HepG2 (cell line): ENCODE measurements at regions not wholly inside any gene's neighbourhood (a gene's known extent, or its start where the extent isn't known, plus 50 kb on each side); places are given as distances from the start of the nearest gene placed in this dataset.

Source experiments
- ATAC-seq: fragments of 200-7000 bp; cut with Tn5 transposase; 3 replicates; pipeline ENCODE4 v1.9.1; 2020; ENCODE audit warnings: mild to moderate bottlenecking, moderate library complexity
- BruUV-seq: library from RNA; stranded (reverse); fragments of 400-500 nt; replicated peaks from 2 replicates; lab custom pipeline; 2021; lab: Mats Ljungman, UMichigan
- CTCF ChIA-PET: fragments of 300-600 bp; formaldehyde crosslinking; extraction: SDS; loops from one replicate; lab custom pipeline; 2021; ENCODE audit warnings: low total read pairs, inconsistent platforms, low intra/inter-chr PET ratio; lab: Yijun Ruan, JAX
- POLR2A ChIA-PET: fragments of 350-600 bp; sonication (Branson Sonifier 250); formaldehyde crosslinking; loops from one replicate; lab custom pipeline; 2020; ENCODE audit warnings: antibody characterized with exemption, inconsistent platforms; lab: Yijun Ruan, JAX
- DNase-seq: peaks from one replicate; pipeline ENCODE4 v3.0.0-alpha.2; 2015; ENCODE audit warnings: low spot score
- FAIRE-seq: peaks from 3 replicates; lab custom pipeline; 2011; peaks lifted over from hg19 to GRCh38; lab: Jason Lieb, UNC
- H2AFZ ChIP-seq: one replicate; pipeline ENCODE4 v1.6.1; 2011; ENCODE audit warnings: low read length, inconsistent platforms
- H3K27ac ChIP-seq: fragments of 300-600 bp; 3 replicates; pipeline ENCODE4 v1.8.0; 2011; ENCODE audit warnings: mixed run types, mild to moderate bottlenecking, mixed read lengths, low read length, inconsistent platforms; ENCODE audit not compliant: insufficient read depth; ENCODE audit errors: extremely low read length
- H3K27me3 ChIP-seq, 2 experiments: fragments of 200-600 bp in 1 of 2; 2 replicates in 1 of 2; 3 replicates in 1 of 2; pipeline versions ENCODE4 v1.6.0 to v1.8.0; 2011; ENCODE audit warnings: low read length in 2 of 2, mild to moderate bottlenecking in 2 of 2, moderate library complexity in 2 of 2, inconsistent platforms in 1 of 2; ENCODE audit not compliant: insufficient read depth in 2 of 2, control insufficient read depth in 1 of 2
- H3K36me3 ChIP-seq, 2 experiments: fragments of 200-600 bp in 1 of 2; replicated peaks in 1 of 2; 2 replicates in 1 of 2; 3 replicates in 1 of 2; pipeline versions ENCODE4 v1.5.1 to v1.8.0; 2011; ENCODE audit warnings: low read length in 2 of 2, inconsistent platforms in 1 of 2; ENCODE audit not compliant: insufficient read depth in 2 of 2, control insufficient read depth in 1 of 2
- H3K4me1 ChIP-seq: 2 replicates; pipeline ENCODE4 v1.5.1; 2012; ENCODE audit warnings: low read length, inconsistent platforms; ENCODE audit not compliant: insufficient read depth
- H3K4me2 ChIP-seq: 2 replicates; pipeline ENCODE4 v1.6.0; 2011; ENCODE audit warnings: low read depth, low read length, inconsistent platforms
- H3K4me3 ChIP-seq, 3 experiments: fragments of 200-600 bp in 1 of 3; sonication (generic), shearing (Covaris generic) in 1 of 3; replicated peaks in 1 of 3; 2 replicates each; pipeline ENCODE4 v1.5.1; 2011 to 2016; ENCODE audit warnings: low read length in 3 of 3, inconsistent platforms in 2 of 3, low read depth in 2 of 3, mild to moderate bottlenecking in 2 of 3, control low read depth in 1 of 3, mixed read lengths in 1 of 3; ENCODE audit not compliant: insufficient read depth in 1 of 3
- H3K79me2 ChIP-seq: one replicate; pipeline ENCODE4 v1.6.1; 2011; ENCODE audit warnings: low read length, inconsistent platforms; ENCODE audit not compliant: insufficient read depth
- H3K9ac ChIP-seq: 2 replicates; pipeline ENCODE4 v1.6.0; 2011; ENCODE audit warnings: mild to moderate bottlenecking, low read depth, low read length, inconsistent platforms; ENCODE audit not compliant: insufficient read depth
- H3K9me3 ChIP-seq: 2 replicates; pipeline ENCODE4 v1.5.1; 2012; ENCODE audit warnings: mild to moderate bottlenecking, low read length
- H4K20me1 ChIP-seq: 2 replicates; pipeline ENCODE4 v1.6.0; 2011; ENCODE audit warnings: inconsistent platforms, mild to moderate bottlenecking, low read length, moderate library complexity; ENCODE audit not compliant: insufficient read depth
- CC2D1A ChIP-seq: sonication (generic); formaldehyde crosslinking; IDR thresholded peaks from 2 replicates; pipeline ENCODE4 v1.8.1; 2023; ENCODE audit warnings: mild to moderate bottlenecking, missing genetic modification reagents
- CHD4 ChIP-seq: fragments of 200-600 bp; sonication (generic); IDR thresholded peaks from 2 replicates; pipeline ENCODE4 v1.7.0; 2017; ENCODE audit warnings: mild to moderate bottlenecking, low read length, borderline replicate concordance
- HNRNPK ChIP-seq: fragments of 200-400 bp; formaldehyde crosslinking; IDR thresholded peaks from 2 replicates; pipeline ENCODE4 v1.6.1; 2018; ENCODE audit warnings: low read length, low read depth, moderate library complexity, mild to moderate bottlenecking; ENCODE audit not compliant: poor library complexity, severe bottlenecking
- JARID2 ChIP-seq: sonication (generic); formaldehyde crosslinking; IDR thresholded peaks from 2 replicates; pipeline ENCODE4 v1.8.1; 2023; ENCODE audit warnings: missing genetic modification reagents, inconsistent platforms; ENCODE audit not compliant: insufficient replicate concordance
- POGZ ChIP-seq: sonication (generic); formaldehyde crosslinking; IDR thresholded peaks from 2 replicates; pipeline ENCODE4 v1.4.0; 2020; ENCODE audit warnings: mild to moderate bottlenecking, missing genetic modification reagents
- RAD21 ChIP-seq: fragments of 450-650 bp; formaldehyde crosslinking; IDR thresholded peaks from 2 replicates; pipeline ENCODE4 v1.5.0; 2020; ENCODE audit warnings: mild to moderate bottlenecking
- SALL2 ChIP-seq: sonication (generic); formaldehyde crosslinking; IDR thresholded peaks from 2 replicates; pipeline ENCODE4 v1.8.1; 2023; ENCODE audit warnings: mild to moderate bottlenecking, missing genetic modification reagents, inconsistent platforms
- SMAD3 ChIP-seq: sonication (generic); formaldehyde crosslinking; IDR thresholded peaks from 2 replicates; pipeline ENCODE4 v1.4.0; 2020; ENCODE audit warnings: missing genetic modification reagents
- SMAD9 ChIP-seq: sonication (generic); formaldehyde crosslinking; IDR thresholded peaks from 2 replicates; pipeline ENCODE4 v1.5.1; 2020; ENCODE audit warnings: mild to moderate bottlenecking, missing genetic modification reagents
- ZNF768 ChIP-seq: sonication (generic); formaldehyde crosslinking; IDR thresholded peaks from 2 replicates; pipeline ENCODE4 v1.4.0; 2020; ENCODE audit warnings: missing genetic modification reagents
- WGBS: methylation state at CpG from one replicate; pipeline ENCODE4 v1.1.6; 2017; ENCODE audit warnings: low lambda C conversion rate; 5-methylcytosine and 5-hydroxymethylcytosine counted together
- in situ Hi-C: cut with HindIII; loops from 2 replicates; pipeline ENCODE4 v1.10.0; 2017; ENCODE audit warnings: low pct_unique_long_range_greater_than_20kb; ENCODE audit not compliant: extremely low pct_ligation_motif_present
- intact Hi-C: fragments of 100-400 bp; cut with micrococcal nuclease; formaldehyde crosslinking; loops from one replicate; pipeline ENCODE4 v1.10.0; 2022; ENCODE audit not compliant: unreplicated experiment
- TF ChIP-seq, protein P1 (sequence below): sonication (generic); formaldehyde crosslinking; IDR thresholded peaks from 2 replicates; pipeline ENCODE4 v1.5.1; 2020; ENCODE audit warnings: missing genetic modification reagents, mild to moderate bottlenecking, borderline replicate concordance
- TF ChIP-seq, protein P2 (sequence below): sonication (generic); formaldehyde crosslinking; IDR thresholded peaks from 2 replicates; pipeline ENCODE4 v1.4.0; 2020; ENCODE audit warnings: missing genetic modification reagents
- TF ChIP-seq, protein P3 (sequence below): sonication (generic); formaldehyde crosslinking; conservative IDR thresholded peaks from 2 replicates; pipeline ENCODE4 v1.4.0; 2020; ENCODE audit warnings: missing genetic modification reagents

DNA sequence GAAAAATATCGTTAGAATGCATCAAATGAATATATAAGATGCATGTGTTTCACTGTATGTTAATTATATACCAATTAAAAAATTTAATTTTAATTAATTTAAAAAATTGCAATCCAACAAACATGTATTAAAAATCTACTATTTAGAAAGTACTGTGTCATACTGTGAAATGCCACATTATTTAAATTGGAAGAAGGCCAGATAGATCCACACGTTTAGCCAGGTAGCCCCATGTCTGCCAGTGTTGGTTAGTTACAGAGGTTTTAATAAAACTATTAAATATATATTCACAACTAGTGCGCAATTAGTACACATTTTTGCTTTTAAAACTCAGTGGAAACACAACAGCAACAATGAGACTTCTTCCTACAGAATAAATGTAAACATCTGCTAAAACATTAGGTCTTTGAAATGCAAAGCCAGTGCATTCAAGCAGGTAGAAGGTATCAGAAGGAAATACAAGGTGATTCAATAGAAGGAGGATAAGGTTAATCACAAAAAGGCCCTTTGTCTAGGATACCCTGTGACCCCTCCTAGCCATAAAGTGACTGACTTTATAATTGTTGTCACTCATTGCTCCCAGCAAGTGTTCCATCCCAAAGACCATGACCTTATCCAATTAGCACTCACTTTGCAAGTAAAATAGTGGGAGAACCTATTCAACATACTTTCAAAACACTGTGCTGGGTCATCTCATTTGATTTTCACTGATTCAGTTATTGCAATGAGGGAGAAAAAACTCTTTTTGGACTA lies 211.5 kb downstream of the TTLL7 start:
- TF ChIP-seq, protein P1, sequence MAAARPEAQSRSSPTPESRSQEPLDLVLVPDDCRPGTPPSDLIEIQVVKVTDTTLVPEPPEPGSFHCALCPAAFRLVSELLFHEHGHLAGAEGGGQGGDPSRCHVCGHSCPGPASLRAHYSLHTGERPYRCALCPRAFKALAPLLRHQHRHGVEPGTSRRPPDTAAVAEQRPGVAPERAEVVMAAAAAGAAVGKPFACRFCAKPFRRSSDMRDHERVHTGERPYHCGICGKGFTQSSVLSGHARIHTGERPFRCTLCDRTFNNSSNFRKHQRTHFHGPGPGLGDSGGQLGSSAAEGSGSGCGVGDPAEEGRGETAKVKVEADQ (CRISPR knock-in tag) = no peak
- no peak for TF ChIP-seq RAD21 (CRISPR knock-in tag)
- TF ChIP-seq SALL2 (CRISPR knock-in tag) = no peak
- TF ChIP-seq JARID2 (CRISPR knock-in tag) = no peak
- TF ChIP-seq, protein P2, sequence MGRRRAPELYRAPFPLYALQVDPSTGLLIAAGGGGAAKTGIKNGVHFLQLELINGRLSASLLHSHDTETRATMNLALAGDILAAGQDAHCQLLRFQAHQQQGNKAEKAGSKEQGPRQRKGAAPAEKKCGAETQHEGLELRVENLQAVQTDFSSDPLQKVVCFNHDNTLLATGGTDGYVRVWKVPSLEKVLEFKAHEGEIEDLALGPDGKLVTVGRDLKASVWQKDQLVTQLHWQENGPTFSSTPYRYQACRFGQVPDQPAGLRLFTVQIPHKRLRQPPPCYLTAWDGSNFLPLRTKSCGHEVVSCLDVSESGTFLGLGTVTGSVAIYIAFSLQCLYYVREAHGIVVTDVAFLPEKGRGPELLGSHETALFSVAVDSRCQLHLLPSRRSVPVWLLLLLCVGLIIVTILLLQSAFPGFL = no peak
- TF ChIP-seq CC2D1A = no peak
- TF ChIP-seq SMAD3 (CRISPR knock-in tag) = no peak
- TF ChIP-seq ZNF768 (CRISPR knock-in tag) = no peak
- no peak for TF ChIP-seq HNRNPK
- TF ChIP-seq, protein P3, sequence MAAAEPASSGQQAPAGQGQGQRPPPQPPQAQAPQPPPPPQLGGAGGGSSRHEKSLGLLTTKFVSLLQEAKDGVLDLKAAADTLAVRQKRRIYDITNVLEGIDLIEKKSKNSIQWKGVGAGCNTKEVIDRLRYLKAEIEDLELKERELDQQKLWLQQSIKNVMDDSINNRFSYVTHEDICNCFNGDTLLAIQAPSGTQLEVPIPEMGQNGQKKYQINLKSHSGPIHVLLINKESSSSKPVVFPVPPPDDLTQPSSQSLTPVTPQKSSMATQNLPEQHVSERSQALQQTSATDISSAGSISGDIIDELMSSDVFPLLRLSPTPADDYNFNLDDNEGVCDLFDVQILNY = no peak
- no peak for TF ChIP-seq SMAD9 (CRISPR knock-in tag)
- no peak for TF ChIP-seq CHD4
- no peak for TF ChIP-seq POGZ
- in situ Hi-C loops = no loop called here
- intact Hi-C loops = no loop called here
- no TSS peak for BruUV-seq
- H3K4me3 ChIP-seq = no peak overlapping the region
- no peaks in the 10 kb centered on the region for H3K4me1 ChIP-seq
- FAIRE-seq (no peak), ATAC-seq (no peak), DNase-seq (no peak)
- H3K79me2 ChIP-seq = no peaks in the 10 kb centered on the region
- ChIA-PET POLR2A (no interaction called here), CTCF (no interaction called here)
- no peaks in the 10 kb centered on the region for H3K27me3 ChIP-seq
- no peak overlapping the region for H3K27ac ChIP-seq
- H3K4me2 ChIP-seq = no peak overlapping the region
- no peaks in the 10 kb centered on the region for H3K36me3 ChIP-seq
- WGBS = 13% methylated on average over 3 of the region's 3 CpGs
- no peaks in the 10 kb centered on the region for H4K20me1 ChIP-seq
- no peak overlapping the region for H2AFZ ChIP-seq
- H3K9ac ChIP-seq = no peak overlapping the region
- peaks cover 19% of the 10 kb centered on the region; the same call in 1 of the 2 replicates for H3K9me3 ChIP-seq
